ENCODE measurements at regions not wholly inside any gene's neighbourhood (a gene's known extent, or its start where the extent isn't known, plus 50 kb on each side); places are given as distances from the start of the nearest gene placed in this dataset.

GRCh38 chr4:71221510-71222466 is 117.0 kb upstream of the SLC4A4 start:
- Mint-ChIP-seq H3K4me3 (no peak overlapping the region), H3K27ac (no peak overlapping the region), H3K36me3 (no peaks in the 10 kb centered on the region), H3K9me3 (peaks cover 0 to 4% (median 0%) of the 10 kb centered on the region in 7 donors), H3K27me3 (peaks cover 6% of the 10 kb centered on the region), H3K4me1 (no peaks in the 10 kb centered on the region)
- Histone ChIP-seq H3K27me3 (ENCODE audit: control insufficient read depth, insufficient read depth, low read length) (peaks cover 2% of the 10 kb centered on the region), H3K4me1 (ENCODE audit: control insufficient read depth, insufficient read depth, low read length, poor library complexity, severe bottlenecking) (no peaks in the 10 kb centered on the region), H3K36me3 (ENCODE audit: control insufficient read depth, insufficient read depth, low read length) (no peaks in the 10 kb centered on the region), H3K9me3 (ENCODE audit: control insufficient read depth in 2 of 2, low read length in 2 of 2) (no peaks in the 10 kb centered on the region), H3K27ac (ENCODE audit: insufficient read depth, low read length, poor library complexity, severe bottlenecking) (no peak overlapping the region), H3K4me3 (ENCODE audit: low read depth, low read length) (no peak overlapping the region)
- no peak for ATAC-seq (ENCODE audit: low read depth in 2 of 2)
- DNase-seq: no peak

GRCh38 chr4:71222661-71223060 is 116.2 kb upstream of the SLC4A4 start:
- no peak overlapping the region for H3K27ac Mint-ChIP-seq
- DNase-seq (no peak), ATAC-seq (ENCODE audit: low read depth in 2 of 2) (no peak)
- H3K27me3 Mint-ChIP-seq: peaks cover 6% of the 10 kb centered on the region
- no peaks in the 10 kb centered on the region for H3K4me1 Mint-ChIP-seq
- no peak overlapping the region for H3K4me3 ChIP-seq (ENCODE audit: low read depth, low read length)
- H3K27me3 ChIP-seq (ENCODE audit: control insufficient read depth, insufficient read depth, low read length): peaks cover 1% of the 10 kb centered on the region
- no peaks in the 10 kb centered on the region for H3K9me3 ChIP-seq (ENCODE audit: control insufficient read depth in 2 of 2, low read length in 2 of 2)
- H3K4me1 ChIP-seq (ENCODE audit: control insufficient read depth, insufficient read depth, low read length, poor library complexity, severe bottlenecking): no peaks in the 10 kb centered on the region
- H3K36me3 Mint-ChIP-seq: no peaks in the 10 kb centered on the region
- H3K4me3 Mint-ChIP-seq: no peak overlapping the region
- peaks cover 0 to 4% (median 0%) of the 10 kb centered on the region in 7 donors for H3K9me3 Mint-ChIP-seq
- H3K36me3 ChIP-seq (ENCODE audit: control insufficient read depth, insufficient read depth, low read length): no peaks in the 10 kb centered on the region
- H3K27ac ChIP-seq (ENCODE audit: insufficient read depth, low read length, poor library complexity, severe bottlenecking): no peak overlapping the region

- H3K27ac Mint-ChIP-seq: no peak overlapping the region
- peaks cover 14% of the 10 kb centered on the region for H3K27me3 Mint-ChIP-seq
- Histone ChIP-seq H3K27me3 (ENCODE audit: control insufficient read depth, insufficient read depth, low read length) (no peaks in the 10 kb centered on the region), H3K4me3 (ENCODE audit: low read depth, low read length) (no peak overlapping the region), H3K27ac (ENCODE audit: insufficient read depth, low read length, poor library complexity, severe bottlenecking) (no peak overlapping the region), H3K4me1 (ENCODE audit: control insufficient read depth, insufficient read depth, low read length, poor library complexity, severe bottlenecking) (no peaks in the 10 kb centered on the region), H3K36me3 (ENCODE audit: control insufficient read depth, insufficient read depth, low read length) (no peaks in the 10 kb centered on the region), H3K9me3 (ENCODE audit: control insufficient read depth in 2 of 2, low read length in 2 of 2) (no peaks in the 10 kb centered on the region)
- peaks cover 0 to 2% (median 0%) of the 10 kb centered on the region in 7 donors for H3K9me3 Mint-ChIP-seq
- no peak overlapping the region for H3K4me3 Mint-ChIP-seq
- no peaks in the 10 kb centered on the region for H3K4me1 Mint-ChIP-seq
- no peaks in the 10 kb centered on the region for H3K36me3 Mint-ChIP-seq
- no peak for DNase-seq
- no peak for ATAC-seq (ENCODE audit: low read depth in 2 of 2)
Observed at GRCh38 chr4:71229477-71230270, 109.1 kb upstream of the SLC4A4 start.

- peaks cover 0 to 2% (median 0%) of the 10 kb centered on the region in 4 donors for H3K4me1 Mint-ChIP-seq
- DNase-seq (no peak), ATAC-seq (ENCODE audit: low read depth in 2 of 2) (no peak)
- Histone ChIP-seq H3K4me3 (ENCODE audit: low read depth, low read length) (no peak overlapping the region), H3K27me3 (ENCODE audit: control insufficient read depth, insufficient read depth, low read length) (no peaks in the 10 kb centered on the region), H3K27ac (ENCODE audit: insufficient read depth, low read length, poor library complexity, severe bottlenecking) (no peak overlapping the region), H3K4me1 (ENCODE audit: control insufficient read depth, insufficient read depth, low read length, poor library complexity, severe bottlenecking) (no peaks in the 10 kb centered on the region), H3K36me3 (ENCODE audit: control insufficient read depth, insufficient read depth, low read length) (no peaks in the 10 kb centered on the region), H3K9me3 (ENCODE audit: control insufficient read depth in 2 of 2, low read length in 2 of 2) (no peaks in the 10 kb centered on the region)
- H3K36me3 Mint-ChIP-seq: no peaks in the 10 kb centered on the region
- H3K27me3 Mint-ChIP-seq: peaks cover 14% of the 10 kb centered on the region
- H3K9me3 Mint-ChIP-seq: peaks cover 0 to 2% (median 0%) of the 10 kb centered on the region in 7 donors
- H3K4me3 Mint-ChIP-seq: no peak overlapping the region
- no peak overlapping the region for H3K27ac Mint-ChIP-seq
Observed at GRCh38 chr4:71230271-71231128, 108.3 kb upstream of the SLC4A4 start.

GRCh38 chr4:71231129-71232055 is 107.4 kb upstream of the SLC4A4 start:
- no peak overlapping the region for H3K4me3 ChIP-seq (ENCODE audit: low read depth, low read length)
- no peak overlapping the region for H3K4me3 Mint-ChIP-seq
- no peaks in the 10 kb centered on the region for H3K36me3 Mint-ChIP-seq
- no peaks in the 10 kb centered on the region for H3K27me3 ChIP-seq (ENCODE audit: control insufficient read depth, insufficient read depth, low read length)
- DNase-seq (no peak), ATAC-seq (ENCODE audit: low read depth in 2 of 2) (no peak)
- no peaks in the 10 kb centered on the region for H3K36me3 ChIP-seq (ENCODE audit: control insufficient read depth, insufficient read depth, low read length)
- peaks cover 0 to 2% (median 0%) of the 10 kb centered on the region in 7 donors for H3K9me3 Mint-ChIP-seq
- no peak overlapping the region for H3K27ac Mint-ChIP-seq
- peaks cover 0 to 3% (median 0%) of the 10 kb centered on the region in 4 donors for H3K4me1 Mint-ChIP-seq
- H3K9me3 ChIP-seq (ENCODE audit: control insufficient read depth in 2 of 2, low read length in 2 of 2): no peaks in the 10 kb centered on the region
- no peaks in the 10 kb centered on the region for H3K4me1 ChIP-seq (ENCODE audit: control insufficient read depth, insufficient read depth, low read length, poor library complexity, severe bottlenecking)
- peaks cover 14% of the 10 kb centered on the region for H3K27me3 Mint-ChIP-seq
- H3K27ac ChIP-seq (ENCODE audit: insufficient read depth, low read length, poor library complexity, severe bottlenecking): no peak overlapping the region

- Mint-ChIP-seq H3K9me3 (peaks cover 0 to under 1% (median 0%) of the 10 kb centered on the region in 7 donors), H3K27ac (no peak overlapping the region), H3K4me3 (no peak overlapping the region), H3K36me3 (no peaks in the 10 kb centered on the region), H3K27me3 (peaks cover 14% of the 10 kb centered on the region), H3K4me1 (peaks cover 0 to 3% (median 0%) of the 10 kb centered on the region in 4 donors)
- ATAC-seq (ENCODE audit: low read depth in 2 of 2) (no peak), DNase-seq (no peak)
- Histone ChIP-seq H3K4me3 (ENCODE audit: low read depth, low read length) (no peak overlapping the region), H3K27ac (ENCODE audit: insufficient read depth, low read length, poor library complexity, severe bottlenecking) (no peak overlapping the region), H3K27me3 (ENCODE audit: control insufficient read depth, insufficient read depth, low read length) (no peaks in the 10 kb centered on the region), H3K9me3 (ENCODE audit: control insufficient read depth in 2 of 2, low read length in 2 of 2) (no peaks in the 10 kb centered on the region), H3K4me1 (ENCODE audit: control insufficient read depth, insufficient read depth, low read length, poor library complexity, severe bottlenecking) (no peaks in the 10 kb centered on the region), H3K36me3 (ENCODE audit: control insufficient read depth, insufficient read depth, low read length) (no peaks in the 10 kb centered on the region)
Observed at GRCh38 chr4:71232056-71232430, 106.8 kb upstream of the SLC4A4 start.
